Ishikawa (cell line): ENCODE measurements at regions not wholly inside any gene's neighbourhood (a gene's known extent, or its start where the extent isn't known, plus 50 kb on each side); places are given as distances from the start of the nearest gene placed in this dataset.

Experiments used
- CEBPB ChIP-seq: IDR thresholded peaks from 2 replicates; pipeline ENCODE4 v1.6.1; 2012
- CREB1 ChIP-seq: IDR thresholded peaks from 2 replicates; pipeline ENCODE4 v1.6.1; 2012; ENCODE audit warnings: low read depth
- EGR1 ChIP-seq: IDR thresholded peaks from 2 replicates; pipeline ENCODE4 v1.6.1; 2012
- EP300 ChIP-seq: IDR thresholded peaks from 2 replicates; pipeline ENCODE4 v1.6.1; 2012; ENCODE audit warnings: borderline replicate concordance
- FOXM1 ChIP-seq: IDR thresholded peaks from 2 replicates; pipeline ENCODE4 v1.6.1; 2012; ENCODE audit warnings: low read depth, borderline replicate concordance
- NFIC ChIP-seq: IDR thresholded peaks from 2 replicates; pipeline ENCODE4 v1.6.1; 2012
- RAD21 ChIP-seq: IDR thresholded peaks from 2 replicates; pipeline ENCODE4 v1.6.1; 2012; ENCODE audit warnings: low read depth
- TAF1 ChIP-seq: IDR thresholded peaks from 2 replicates; pipeline ENCODE4 v1.6.1; 2012; ENCODE audit warnings: low read depth, mild to moderate bottlenecking
- TCF12 ChIP-seq: IDR thresholded peaks from 2 replicates; pipeline ENCODE4 v1.6.1; 2012; ENCODE audit warnings: low read depth
- TEAD4 ChIP-seq: IDR thresholded peaks from 2 replicates; pipeline ENCODE4 v1.6.1; 2012
- YY1 ChIP-seq: IDR thresholded peaks from 2 replicates; pipeline ENCODE4 v1.6.1; 2012; ENCODE audit warnings: low read depth
- ZBTB7A ChIP-seq: IDR thresholded peaks from 2 replicates; pipeline ENCODE4 v1.6.1; 2012; ENCODE audit warnings: low read depth
- TF ChIP-seq, protein P1 (sequence below): IDR thresholded peaks from 2 replicates; pipeline ENCODE4 v1.6.1; 2012
- TF ChIP-seq, protein P2 (sequence below): IDR thresholded peaks from 2 replicates; pipeline ENCODE4 v1.6.1; 2012; ENCODE audit warnings: low read depth, mild to moderate bottlenecking
- TF ChIP-seq, protein P3 (sequence below): IDR thresholded peaks from 2 replicates; pipeline ENCODE4 v1.6.1; 2012

DNA sequence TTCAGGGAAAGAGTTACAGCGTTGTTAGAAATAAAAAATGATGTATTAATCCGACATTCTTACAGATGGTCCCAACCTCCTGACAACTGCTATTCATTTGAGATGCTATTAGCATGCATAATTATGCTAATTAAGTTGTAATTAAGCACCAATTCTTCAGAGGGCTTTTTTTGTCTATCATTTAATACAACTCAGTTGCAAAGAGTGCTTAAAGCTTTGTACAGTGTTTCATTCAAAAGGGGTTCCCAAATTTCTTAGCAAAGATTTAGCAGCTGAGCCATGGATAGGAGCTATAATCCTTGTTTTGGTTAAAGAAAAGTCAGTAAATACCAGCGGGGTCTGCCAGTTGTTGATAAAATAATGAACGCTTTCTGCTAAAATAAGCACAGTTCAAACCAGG, 150.7 kb upstream of the DYNLRB2 start:
- TF ChIP-seq RAD21 = no peak
- no peak for TF ChIP-seq CREB1
- no peak for TF ChIP-seq YY1
- no peak for TF ChIP-seq FOXM1
- no peak for TF ChIP-seq EGR1
- no peak for TF ChIP-seq NFIC
- TF ChIP-seq, protein P1, sequence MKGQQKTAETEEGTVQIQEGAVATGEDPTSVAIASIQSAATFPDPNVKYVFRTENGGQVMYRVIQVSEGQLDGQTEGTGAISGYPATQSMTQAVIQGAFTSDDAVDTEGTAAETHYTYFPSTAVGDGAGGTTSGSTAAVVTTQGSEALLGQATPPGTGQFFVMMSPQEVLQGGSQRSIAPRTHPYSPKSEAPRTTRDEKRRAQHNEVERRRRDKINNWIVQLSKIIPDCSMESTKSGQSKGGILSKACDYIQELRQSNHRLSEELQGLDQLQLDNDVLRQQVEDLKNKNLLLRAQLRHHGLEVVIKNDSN = no peak
- no peak for TF ChIP-seq ZBTB7A
- no peak for TF ChIP-seq TEAD4

DNA sequence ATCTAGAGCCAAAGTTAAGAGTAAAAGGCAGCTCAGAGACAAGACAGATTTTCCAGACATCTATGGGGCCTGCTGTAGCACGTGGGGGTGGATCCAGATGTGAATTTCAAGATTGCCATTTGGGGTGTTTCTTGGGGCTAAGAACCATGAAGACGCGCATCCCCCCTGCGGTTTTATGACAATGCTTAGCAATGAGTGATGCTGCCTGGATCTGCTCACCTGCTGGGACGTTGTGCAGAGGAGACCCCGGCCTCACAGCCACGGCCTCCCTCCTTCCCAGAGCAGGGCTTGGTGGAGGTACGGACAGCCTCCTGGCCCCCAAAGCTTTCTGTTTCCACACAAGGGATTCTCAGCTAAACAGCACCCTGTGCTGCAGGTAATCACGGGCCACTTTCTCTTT, 151.5 kb upstream of the DYNLRB2 start:
- TF ChIP-seq RAD21 = no peak
- no peak for TF ChIP-seq EGR1
- TF ChIP-seq TAF1 = no peak
- TF ChIP-seq YY1 = no peak

DNA sequence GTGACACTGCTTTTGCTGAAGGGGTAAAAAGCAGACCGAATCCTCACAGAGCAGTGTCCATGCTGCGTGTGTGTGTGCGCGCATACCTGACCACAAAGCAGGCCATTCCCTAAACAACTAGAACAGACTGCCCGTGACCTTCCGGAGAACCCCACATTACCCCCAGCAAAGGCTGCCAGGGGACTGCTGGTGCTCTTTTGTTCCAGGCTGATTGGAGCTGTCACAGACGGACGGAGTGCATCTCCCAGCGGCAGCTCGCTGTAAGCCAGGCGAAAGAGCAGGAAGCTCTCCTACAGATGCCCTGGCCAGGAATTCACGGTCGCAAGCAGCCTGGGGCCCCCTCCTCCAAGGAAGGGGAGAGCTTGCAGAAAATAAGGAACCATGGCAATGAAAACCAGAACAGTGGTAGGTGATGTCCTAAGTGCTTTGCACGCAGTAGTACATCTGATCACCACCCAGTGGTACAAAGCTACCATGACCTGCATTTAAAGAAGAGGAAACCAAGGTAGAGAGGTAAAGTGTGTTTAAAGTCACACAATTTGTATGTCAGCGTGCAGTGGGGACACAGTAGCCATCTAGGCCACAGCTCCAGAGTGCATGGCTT, 153.4 kb upstream of the DYNLRB2 start:
- TF ChIP-seq, protein P1 = no peak
- TF ChIP-seq TCF12 = no peak
- TF ChIP-seq YY1 = no peak
- TF ChIP-seq FOXM1 = no peak
- no peak for TF ChIP-seq EP300
- no peak for TF ChIP-seq ZBTB7A
- TF ChIP-seq NFIC = no peak

DNA sequence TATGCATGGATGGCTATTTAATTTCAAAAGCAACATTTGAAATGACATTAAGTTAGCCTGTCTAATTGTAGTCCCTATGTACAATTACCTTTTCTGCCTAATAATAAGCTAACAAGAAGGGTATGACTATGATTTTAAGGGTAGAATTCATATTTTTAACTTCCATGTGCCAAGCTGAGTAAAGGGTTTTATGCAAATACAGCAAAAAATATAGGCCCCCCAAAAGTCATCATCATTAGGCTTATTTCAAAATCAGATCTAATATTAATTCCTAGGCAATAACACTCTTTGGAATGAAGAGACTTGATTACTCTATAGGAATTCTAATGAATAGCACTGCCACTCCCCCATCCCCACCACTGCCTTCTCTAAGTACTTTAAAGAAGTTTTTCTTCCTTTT, 155.9 kb upstream of the DYNLRB2 start:
- TF ChIP-seq RAD21 (no peak), TEAD4 (no peak), CEBPB (no peak), FOXM1 (no peak), EP300 (no peak)
- TF ChIP-seq, protein P2, sequence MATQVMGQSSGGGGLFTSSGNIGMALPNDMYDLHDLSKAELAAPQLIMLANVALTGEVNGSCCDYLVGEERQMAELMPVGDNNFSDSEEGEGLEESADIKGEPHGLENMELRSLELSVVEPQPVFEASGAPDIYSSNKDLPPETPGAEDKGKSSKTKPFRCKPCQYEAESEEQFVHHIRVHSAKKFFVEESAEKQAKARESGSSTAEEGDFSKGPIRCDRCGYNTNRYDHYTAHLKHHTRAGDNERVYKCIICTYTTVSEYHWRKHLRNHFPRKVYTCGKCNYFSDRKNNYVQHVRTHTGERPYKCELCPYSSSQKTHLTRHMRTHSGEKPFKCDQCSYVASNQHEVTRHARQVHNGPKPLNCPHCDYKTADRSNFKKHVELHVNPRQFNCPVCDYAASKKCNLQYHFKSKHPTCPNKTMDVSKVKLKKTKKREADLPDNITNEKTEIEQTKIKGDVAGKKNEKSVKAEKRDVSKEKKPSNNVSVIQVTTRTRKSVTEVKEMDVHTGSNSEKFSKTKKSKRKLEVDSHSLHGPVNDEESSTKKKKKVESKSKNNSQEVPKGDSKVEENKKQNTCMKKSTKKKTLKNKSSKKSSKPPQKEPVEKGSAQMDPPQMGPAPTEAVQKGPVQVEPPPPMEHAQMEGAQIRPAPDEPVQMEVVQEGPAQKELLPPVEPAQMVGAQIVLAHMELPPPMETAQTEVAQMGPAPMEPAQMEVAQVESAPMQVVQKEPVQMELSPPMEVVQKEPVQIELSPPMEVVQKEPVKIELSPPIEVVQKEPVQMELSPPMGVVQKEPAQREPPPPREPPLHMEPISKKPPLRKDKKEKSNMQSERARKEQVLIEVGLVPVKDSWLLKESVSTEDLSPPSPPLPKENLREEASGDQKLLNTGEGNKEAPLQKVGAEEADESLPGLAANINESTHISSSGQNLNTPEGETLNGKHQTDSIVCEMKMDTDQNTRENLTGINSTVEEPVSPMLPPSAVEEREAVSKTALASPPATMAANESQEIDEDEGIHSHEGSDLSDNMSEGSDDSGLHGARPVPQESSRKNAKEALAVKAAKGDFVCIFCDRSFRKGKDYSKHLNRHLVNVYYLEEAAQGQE = no peak

DNA sequence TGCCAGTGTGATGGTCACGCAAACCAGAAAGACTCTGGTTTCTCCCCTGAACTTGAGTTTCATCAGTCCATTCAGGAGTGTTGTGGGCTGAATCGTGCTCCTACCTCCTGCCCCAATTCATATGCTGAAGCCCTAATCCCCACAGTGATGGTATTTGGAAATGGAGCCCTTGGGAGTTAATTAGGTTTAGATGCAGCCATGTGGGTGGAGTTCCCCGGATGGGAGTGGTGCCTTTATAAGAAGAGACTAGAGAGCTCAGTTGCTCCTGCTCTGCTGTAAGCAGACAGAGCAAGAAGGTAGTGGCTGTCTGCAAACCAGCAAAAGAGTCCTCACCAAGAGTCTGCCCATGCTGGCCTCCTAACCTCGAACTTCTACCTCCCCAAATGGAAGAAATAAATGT, 160.3 kb upstream of the DYNLRB2 start:
- TF ChIP-seq, protein P1 = no peak
- TF ChIP-seq YY1 (no peak), EP300 (no peak), NFIC (no peak)
- TF ChIP-seq, protein P2 = no peak

DNA sequence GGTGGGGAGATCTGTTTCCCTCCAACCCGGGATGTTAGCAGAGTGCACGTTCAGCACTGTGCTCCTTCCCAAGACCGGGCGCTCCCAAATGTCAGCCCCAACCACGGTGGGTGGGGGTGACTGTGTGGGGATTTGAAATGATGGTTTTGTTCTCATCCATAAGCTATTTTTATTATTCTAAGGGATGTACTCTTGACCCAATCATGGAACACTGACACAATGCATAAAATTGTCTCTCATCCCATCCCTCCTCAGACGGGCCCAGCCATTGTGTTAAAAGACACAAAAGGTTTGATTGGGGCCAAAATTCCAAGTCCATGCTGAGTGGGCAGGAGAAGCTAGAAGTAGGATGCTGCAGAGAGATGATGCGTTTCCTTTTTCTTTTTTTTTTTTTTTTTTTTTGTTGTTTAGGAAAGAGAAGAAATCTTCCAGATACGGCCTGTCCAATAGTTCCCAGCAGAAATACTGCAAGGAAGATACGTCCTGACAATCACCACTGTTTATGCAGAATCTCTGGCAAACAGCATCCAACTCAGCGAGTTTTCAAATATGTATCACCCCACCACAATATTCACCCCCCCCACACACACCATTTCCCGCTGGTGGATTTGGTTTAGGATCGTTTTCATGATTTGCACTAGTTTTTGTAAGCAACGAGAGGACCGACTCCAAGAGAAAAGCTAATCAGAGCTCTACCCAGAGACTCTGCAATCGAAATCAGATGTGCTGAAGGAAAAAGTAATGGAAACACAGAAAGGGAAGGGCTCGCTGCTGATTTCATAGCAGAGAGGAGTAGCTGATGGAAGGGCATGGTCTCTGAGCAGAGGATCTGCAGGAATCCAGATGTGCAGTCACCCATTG, 163.5 kb upstream of the DYNLRB2 start:
- TF ChIP-seq CREB1 (no peak), EGR1 (no peak), CEBPB (no peak), RAD21 (no peak), YY1 (no peak), NFIC (no peak), TEAD4 (no peak), TCF12 (no peak), FOXM1 (no peak), EP300 (no peak), TAF1 (no peak), ZBTB7A (no peak)
- TF ChIP-seq, protein P1 = no peak
- TF ChIP-seq, protein P3, sequence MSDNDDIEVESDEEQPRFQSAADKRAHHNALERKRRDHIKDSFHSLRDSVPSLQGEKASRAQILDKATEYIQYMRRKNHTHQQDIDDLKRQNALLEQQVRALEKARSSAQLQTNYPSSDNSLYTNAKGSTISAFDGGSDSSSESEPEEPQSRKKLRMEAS = no peak
- TF ChIP-seq, protein P2 = no peak
